GM21515 (cell line): ENCODE measurements at regions not wholly inside any gene's neighbourhood (a gene's known extent, or its start where the extent isn't known, plus 50 kb on each side); places are given as distances from the start of the nearest gene placed in this dataset.
A peak's percentile ranks its signal among the peaks of the same experiment; 100 is the strongest.
"Not testable (repeated sequence)": the region's sequence is repeated elsewhere in the genome, so short reads cannot be mapped to it uniquely, and the experiment has no call there.

Experiments used
- ATAC-seq: cut with Tn5 transposase; IDR thresholded peaks from one replicate; pipeline ENCODE4 v1.9.1; 2021; ENCODE audit not compliant: unreplicated experiment

GRCh38 chrY:23361897-23362296, 142.6 kb downstream of the DAZ2 start:
- not testable (repeated sequence) for ATAC-seq

- ATAC-seq, result not testable (repeated sequence)
Measured at GRCh38 chrY:23363239-23363997, 144.1 kb downstream of the DAZ2 start.

GRCh38 chrY:23364174-23364573, 144.8 kb downstream of the DAZ2 start:
- ATAC-seq, result not testable (repeated sequence)

GRCh38 chrY:23397132-23397531, 177.8 kb downstream of the DAZ2 start:
- ATAC-seq, result not testable (repeated sequence)

DNA sequence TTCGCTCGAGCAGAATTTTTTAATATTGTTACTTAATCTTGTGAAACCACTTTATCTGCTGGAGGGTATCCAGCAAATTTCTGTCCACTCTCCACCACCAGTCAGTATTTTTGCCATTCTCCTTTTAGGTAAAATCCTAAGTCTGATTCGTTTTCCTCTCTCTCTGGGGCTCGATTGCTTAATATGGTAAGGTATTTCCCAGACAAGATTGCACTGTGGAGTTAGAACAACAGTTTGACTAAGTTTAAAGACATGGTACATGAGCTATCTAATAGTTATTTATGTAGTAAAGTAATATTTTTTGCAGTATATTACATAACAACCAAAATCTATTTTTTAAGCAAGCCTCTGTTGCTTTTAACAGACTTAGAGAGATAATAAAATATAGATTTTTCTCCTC, 181.9 kb downstream of the DAZ2 start:
- not testable (repeated sequence) for ATAC-seq

GRCh38 chrY:23401818-23402217, 182.5 kb downstream of the DAZ2 start:
- ATAC-seq, result not testable (repeated sequence)

- not testable (repeated sequence) for ATAC-seq
Measured at GRCh38 chrY:23415955-23416354, 196.6 kb downstream of the DAZ2 start.

DNA sequence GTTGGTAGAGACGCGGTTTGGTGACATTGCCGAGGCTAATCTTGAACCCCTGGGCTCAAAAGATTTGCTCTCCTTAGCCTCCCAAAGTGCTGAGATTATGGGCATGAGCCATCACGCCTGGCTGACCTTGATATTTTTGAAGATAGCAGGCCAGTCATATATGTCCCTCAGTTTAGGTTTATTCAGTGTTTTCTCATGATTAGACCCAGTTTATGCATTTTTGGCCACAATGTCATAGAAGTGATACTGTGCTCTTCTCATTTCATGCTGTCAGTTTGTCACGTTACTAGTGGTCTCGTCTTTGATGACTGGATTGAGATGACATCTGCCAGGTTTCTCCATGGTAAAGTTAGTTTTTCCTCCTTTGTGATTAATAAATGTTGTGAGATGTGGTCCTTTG, 209.9 kb downstream of the DAZ2 start:
- not testable (repeated sequence) for ATAC-seq

- ATAC-seq, result peak; percentile 92
Measured at GRCh38 chrY:23444742-23445141, 225.4 kb downstream of the DAZ2 start.

DNA sequence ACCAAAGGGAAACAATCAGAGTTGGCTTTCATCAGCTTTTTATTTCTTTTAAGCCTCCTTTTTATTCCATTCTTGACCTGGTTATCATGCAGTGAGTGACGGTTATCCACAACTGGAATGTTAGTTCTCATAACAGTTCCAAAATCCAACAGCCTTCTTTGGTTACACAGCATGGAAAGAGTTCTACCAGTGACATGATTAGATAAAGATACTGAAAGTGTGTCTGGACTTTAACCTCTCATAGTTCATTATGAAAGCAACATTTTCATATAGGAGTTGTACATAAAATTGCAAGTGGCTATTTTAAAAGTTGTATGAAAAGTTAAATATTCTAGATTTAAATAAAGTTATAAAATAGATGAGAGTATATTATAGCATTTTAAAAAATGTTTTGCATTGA, 225.9 kb downstream of the DAZ2 start:
- ATAC-seq, result not testable (repeated sequence)

DNA sequence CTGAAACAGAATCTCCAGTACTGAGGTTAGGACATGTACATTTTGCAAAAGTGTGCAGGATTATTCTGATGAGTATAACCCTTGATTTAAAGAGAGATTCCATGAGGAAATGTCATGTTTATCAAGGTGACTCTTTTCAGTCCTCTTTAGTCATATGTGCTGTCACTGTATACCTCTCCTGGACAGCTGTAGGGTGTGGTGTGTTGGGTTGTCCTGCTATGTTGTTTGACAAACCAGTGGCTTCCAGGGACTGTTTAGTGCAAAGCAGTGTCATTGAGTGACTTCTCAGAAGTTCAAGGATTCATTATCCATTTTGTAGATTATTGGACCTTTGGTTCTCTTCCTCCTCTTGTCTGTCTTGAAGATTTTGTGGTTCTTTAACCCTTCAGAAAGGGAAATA, 236.3 kb downstream of the DAZ2 start:
- ATAC-seq, result not testable (repeated sequence)

DNA sequence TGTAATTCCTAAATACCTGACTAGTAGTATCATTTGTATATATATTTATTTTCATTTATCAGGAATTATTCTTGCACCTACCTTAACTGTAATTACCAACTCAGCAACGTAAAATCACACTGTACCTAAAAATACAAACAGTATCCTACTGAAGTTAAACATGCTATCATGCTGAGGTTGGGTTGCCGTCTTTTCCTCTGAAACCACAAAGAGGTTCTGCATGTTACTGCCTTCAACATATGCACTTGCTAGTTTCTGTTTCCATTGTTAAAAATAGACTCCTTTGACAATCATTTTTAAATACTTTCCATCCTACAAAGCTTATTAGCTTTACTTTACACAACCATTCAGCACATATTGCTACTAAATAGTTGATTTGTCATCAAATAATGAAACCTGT, 283.6 kb downstream of the DAZ2 start:
- ATAC-seq, result not testable (repeated sequence)
